Bronchial epithelial cell (primary cell): ENCODE measurements at regions not wholly inside any gene's neighbourhood (a gene's known extent, or its start where the extent isn't known, plus 50 kb on each side); places are given as distances from the start of the nearest gene placed in this dataset.
"Not testable (repeated sequence)": the region's sequence is repeated elsewhere in the genome, so short reads cannot be mapped to it uniquely, and the experiment has no call there.

ENCODE experiments used
- DNase-seq: peaks from one replicate; pipeline ENCODE4 v3.0.0-alpha.2; 2010; ENCODE audit warnings: low read depth
- FAIRE-seq: peaks from 2 replicates; lab custom pipeline; 2011; peaks lifted over from hg19 to GRCh38; lab: Jason Lieb, UNC
- H3K27me3 ChIP-seq: 2 replicates; pipeline ENCODE4 v1.5.1; 2011; ENCODE audit warnings: low read length; ENCODE audit not compliant: control insufficient read depth, insufficient read depth
- H3K36me3 ChIP-seq: 2 replicates; pipeline ENCODE4 v1.5.1; 2011; ENCODE audit warnings: low read length; ENCODE audit not compliant: control insufficient read depth, insufficient read depth
- H3K4me3 ChIP-seq: 2 replicates; pipeline ENCODE4 v1.5.1; 2011; ENCODE audit warnings: mild to moderate bottlenecking, low read depth, low read length, control low read depth
- CTCF ChIP-seq: IDR thresholded peaks from 2 replicates; pipeline ENCODE4 v1.5.1; 2011; ENCODE audit warnings: mild to moderate bottlenecking, moderate library complexity, low read length, control low read depth, inconsistent platforms; ENCODE audit not compliant: insufficient read depth, severe bottlenecking

DNA sequence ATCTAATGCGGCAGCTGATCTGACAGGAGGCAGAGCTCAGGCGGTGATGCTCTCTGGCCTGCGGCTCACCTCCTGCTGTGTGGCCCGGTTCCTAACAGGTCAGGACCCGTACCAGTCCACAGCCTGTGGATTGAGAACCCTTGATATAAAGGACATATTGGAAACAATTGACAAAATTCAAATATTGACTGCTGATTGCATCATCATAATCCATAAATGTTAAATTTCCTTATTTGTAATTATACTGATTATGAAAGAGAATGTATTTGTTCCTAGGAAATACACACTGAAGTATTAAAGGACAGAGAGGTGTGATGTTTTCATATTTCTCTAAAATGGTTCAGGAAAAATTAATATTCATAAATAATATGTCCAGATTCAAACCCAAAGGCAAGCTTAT lies 63.8 kb upstream of the SRD5A2 start:
- Histone ChIP-seq H3K4me3 (no peak overlapping the region), H3K27me3 (peaks cover 9% of the 10 kb centered on the region), H3K36me3 (no peaks in the 10 kb centered on the region)
- no peak for TF ChIP-seq CTCF
- DNase-seq, result no peak
- FAIRE-seq, result no peak

DNA sequence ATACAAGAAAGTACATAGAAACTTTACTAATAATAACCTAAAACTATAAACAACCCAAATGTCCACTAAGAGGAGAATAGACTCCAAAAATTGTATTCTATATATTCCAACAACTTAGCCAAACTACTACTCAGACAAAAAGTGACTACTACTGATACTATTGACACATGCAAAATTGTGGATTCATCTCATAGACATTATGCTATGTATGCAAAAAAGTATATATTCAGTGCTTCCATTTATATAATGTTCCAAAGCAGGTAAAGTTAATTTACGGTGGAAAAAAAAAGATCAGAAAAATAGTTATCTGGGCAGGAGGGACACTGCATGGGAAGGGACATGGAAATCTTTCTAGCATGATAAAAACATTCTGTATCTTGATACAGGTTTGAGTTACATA lies 62.0 kb upstream of the SRD5A2 start:
- peaks cover 7% of the 10 kb centered on the region for H3K27me3 ChIP-seq
- TF ChIP-seq CTCF, result no peak
- DNase-seq (no peak), FAIRE-seq (no peak)
- no peaks in the 10 kb centered on the region for H3K36me3 ChIP-seq
- no peak overlapping the region for H3K4me3 ChIP-seq

DNA sequence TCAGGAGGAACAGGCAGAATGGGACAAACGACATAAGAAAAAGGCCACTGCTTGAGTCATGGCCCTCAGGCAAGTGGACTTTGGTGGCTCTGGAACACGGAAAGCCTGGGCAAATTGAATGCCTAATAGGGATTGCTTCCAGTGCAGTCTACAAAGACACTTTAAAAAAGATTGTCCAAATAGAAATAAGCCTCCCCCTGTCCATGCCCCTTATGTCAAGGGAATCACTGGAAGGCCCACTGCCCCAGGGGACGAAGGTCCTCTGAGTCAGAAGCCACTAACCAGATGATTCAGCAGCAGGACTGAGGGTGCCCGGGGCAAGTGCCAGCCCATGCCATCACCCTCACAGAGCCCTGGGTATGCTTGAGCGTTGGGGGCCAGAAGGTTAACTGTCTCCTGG lies 51.5 kb upstream of the SRD5A2 start:
- not testable (repeated sequence) for FAIRE-seq, DNase-seq

More for the DNA sequence above, 51.5 kb upstream of the SRD5A2 start:
- H3K36me3 ChIP-seq, H3K27me3 ChIP-seq, H3K4me3 ChIP-seq: not testable (repeated sequence)
